ENCODE measurements at regions not wholly inside any gene's neighbourhood (a gene's known extent, or its start where the extent isn't known, plus 50 kb on each side); places are given as distances from the start of the nearest gene placed in this dataset.

DNA sequence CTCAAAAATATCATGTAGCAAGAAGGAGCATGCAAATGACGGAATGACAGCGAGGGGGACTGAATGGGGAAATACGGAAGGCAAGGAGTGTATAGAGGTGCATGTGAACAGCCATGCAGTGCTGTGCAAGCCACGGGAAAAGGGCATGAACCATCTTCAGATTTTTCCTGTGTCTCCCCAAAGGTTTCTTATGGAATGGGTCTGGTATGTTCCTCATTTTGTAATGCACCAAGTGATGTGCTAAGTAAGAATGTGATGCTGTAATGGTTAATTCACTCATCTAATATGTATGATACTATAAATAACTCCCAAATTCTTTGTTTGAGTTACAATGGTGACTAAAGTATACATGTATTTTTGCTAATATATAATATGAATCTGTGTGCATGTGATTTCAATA is 99.0 kb upstream of the DAB2 start:
- TF ChIP-seq CTCF (IDR thresholded peaks at IDR 0.05; ENCODE audit: low read length) = no peak
- TF ChIP-seq EZH2 (IDR thresholded peaks at IDR 0.05; ENCODE audit: borderline replicate concordance, low read length) = no peak
